Esophagus squamous epithelium (tissue), 5 donors: ENCODE measurements at regions not wholly inside any gene's neighbourhood (a gene's known extent, or its start where the extent isn't known, plus 50 kb on each side); places are given as distances from the start of the nearest gene placed in this dataset.

ENCODE experiments used
- DNase-seq: peaks from one replicate; lab custom pipeline; 2025; lab: John Stamatoyannopoulos, UW
- H3K27ac ChIP-seq, 4 donors: fragments of 200-600 bp; sonication (generic); one replicate each; pipeline ENCODE4 v1.5.1; 2016 to 2019; ENCODE audit warnings: mild to moderate bottlenecking in 1 of 4
- H3K27me3 ChIP-seq, 4 donors: fragments of 200-600 bp; sonication (generic); 1 replicate in 3 of 4; 2 replicates in 1 of 4; pipeline versions ENCODE4 v1.5.1 to v1.6.0; 2017 to 2021; ENCODE audit warnings: antibody characterized with exemption in 1 of 4
- H3K36me3 ChIP-seq, 3 donors: fragments of 200-600 bp; sonication (generic); one replicate each; pipeline ENCODE4 v1.5.1; 2016 to 2019
- H3K4me1 ChIP-seq, 3 donors: fragments of 200-600 bp; sonication (generic); one replicate each; pipeline ENCODE4 v1.5.1; 2017 to 2019
- H3K4me3 ChIP-seq, 4 donors: fragments of 200-600 bp; sonication (generic); 1 replicate in 3 of 4; 2 replicates in 1 of 4; pipeline ENCODE4 v1.5.1; 2016 to 2019; ENCODE audit warnings: mild to moderate bottlenecking in 2 of 4, moderate library complexity in 1 of 4
- H3K9me3 ChIP-seq, 3 donors: fragments of 200-600 bp; sonication (generic); one replicate each; pipeline ENCODE4 v1.5.1; 2016 to 2019
- POLR2A ChIP-seq, 4 donors: fragments of 450-650 bp; IDR thresholded peaks; one replicate each; pipeline ENCODE4 v1.6.1; 2017; ENCODE audit warnings: antibody characterized with exemption in 4 of 4, mild to moderate bottlenecking in 4 of 4, moderate library complexity in 3 of 4
- WGBS, 2 donors: methylation state at CpG; one replicate each; pipeline ENCODE4 v1.1.5; 2018; 5-methylcytosine and 5-hydroxymethylcytosine counted together
- intact Hi-C: fragments of 100-400 bp; cut with DNase I; formaldehyde crosslinking; loops from one replicate; pipeline ENCODE4 v1.15.0; 2022
- TF ChIP-seq, protein P1 (sequence below), 6 experiments: fragments of 450-650 bp in 4 of 6; fragments of 200-600 bp in 2 of 6; sonication (generic) in 2 of 6; IDR thresholded peaks; one replicate each; pipeline ENCODE4 v1.5.1; 2016 to 2019; ENCODE audit warnings: antibody characterized with exemption in 6 of 6, mild to moderate bottlenecking in 4 of 6, moderate library complexity in 4 of 6
- donor health status: DM: yes; HTN: yes; CAD: no.

DNA sequence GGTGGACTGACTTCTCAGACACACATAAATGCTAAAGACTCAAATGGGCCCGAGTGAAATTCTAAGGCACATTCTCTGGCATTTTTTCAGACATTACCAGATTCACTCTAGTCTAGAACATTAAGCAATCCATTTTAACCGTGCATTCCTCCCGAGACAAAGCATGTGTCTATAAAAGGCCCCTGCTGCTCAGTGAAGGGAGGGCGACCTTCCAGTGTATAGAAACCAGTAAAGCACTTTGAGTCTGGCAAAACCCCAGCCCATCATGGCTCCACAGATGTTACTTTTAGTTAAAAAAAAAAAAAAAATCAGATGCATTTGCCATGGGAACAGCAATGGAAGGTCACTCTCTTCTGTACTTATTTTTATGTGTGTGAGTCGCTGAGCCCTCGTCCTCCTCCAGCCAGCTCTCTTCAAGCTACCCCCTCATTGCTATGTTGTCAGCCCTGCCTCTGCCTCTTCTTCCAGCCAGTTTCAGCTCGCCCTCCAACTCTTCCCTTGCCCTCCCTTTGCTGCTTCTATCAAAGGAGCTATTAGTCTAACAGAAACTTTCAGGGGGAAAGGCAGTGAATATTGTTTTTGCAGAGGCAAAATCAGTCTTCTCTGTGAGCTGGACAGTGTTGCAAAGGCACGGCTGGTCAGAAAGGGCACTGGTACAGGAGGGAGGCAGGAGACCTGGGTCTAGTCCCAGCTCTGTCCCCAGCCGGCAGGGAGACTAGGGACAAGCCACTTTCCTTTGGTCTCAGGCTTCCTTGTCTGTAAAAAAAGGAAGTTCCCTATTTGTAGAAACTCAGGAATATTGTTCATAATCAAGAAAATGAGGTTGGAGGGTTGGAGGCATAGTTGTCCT lies 644.2 kb downstream of the ZNF674 start:
- TF ChIP-seq, protein P1, sequence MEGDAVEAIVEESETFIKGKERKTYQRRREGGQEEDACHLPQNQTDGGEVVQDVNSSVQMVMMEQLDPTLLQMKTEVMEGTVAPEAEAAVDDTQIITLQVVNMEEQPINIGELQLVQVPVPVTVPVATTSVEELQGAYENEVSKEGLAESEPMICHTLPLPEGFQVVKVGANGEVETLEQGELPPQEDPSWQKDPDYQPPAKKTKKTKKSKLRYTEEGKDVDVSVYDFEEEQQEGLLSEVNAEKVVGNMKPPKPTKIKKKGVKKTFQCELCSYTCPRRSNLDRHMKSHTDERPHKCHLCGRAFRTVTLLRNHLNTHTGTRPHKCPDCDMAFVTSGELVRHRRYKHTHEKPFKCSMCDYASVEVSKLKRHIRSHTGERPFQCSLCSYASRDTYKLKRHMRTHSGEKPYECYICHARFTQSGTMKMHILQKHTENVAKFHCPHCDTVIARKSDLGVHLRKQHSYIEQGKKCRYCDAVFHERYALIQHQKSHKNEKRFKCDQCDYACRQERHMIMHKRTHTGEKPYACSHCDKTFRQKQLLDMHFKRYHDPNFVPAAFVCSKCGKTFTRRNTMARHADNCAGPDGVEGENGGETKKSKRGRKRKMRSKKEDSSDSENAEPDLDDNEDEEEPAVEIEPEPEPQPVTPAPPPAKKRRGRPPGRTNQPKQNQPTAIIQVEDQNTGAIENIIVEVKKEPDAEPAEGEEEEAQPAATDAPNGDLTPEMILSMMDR (IDR thresholded peaks at IDR 0.05): no peak
- TF ChIP-seq POLR2A (IDR thresholded peaks at IDR 0.05): no peak
- intact Hi-C loops: no loop called here
- H3K27me3 ChIP-seq: no peaks in the 10 kb centered on the region
- no peaks in the 10 kb centered on the region for H3K36me3 ChIP-seq
- no peak overlapping the region for H3K4me3 ChIP-seq
- no peaks in the 10 kb centered on the region for H3K4me1 ChIP-seq
- DNase-seq: no peak
- no peaks in the 10 kb centered on the region for H3K9me3 ChIP-seq
- no peak overlapping the region for H3K27ac ChIP-seq
- 56% methylated on average over 6 to 7 of the region's 9 CpGs for WGBS, 2 donors

DNA sequence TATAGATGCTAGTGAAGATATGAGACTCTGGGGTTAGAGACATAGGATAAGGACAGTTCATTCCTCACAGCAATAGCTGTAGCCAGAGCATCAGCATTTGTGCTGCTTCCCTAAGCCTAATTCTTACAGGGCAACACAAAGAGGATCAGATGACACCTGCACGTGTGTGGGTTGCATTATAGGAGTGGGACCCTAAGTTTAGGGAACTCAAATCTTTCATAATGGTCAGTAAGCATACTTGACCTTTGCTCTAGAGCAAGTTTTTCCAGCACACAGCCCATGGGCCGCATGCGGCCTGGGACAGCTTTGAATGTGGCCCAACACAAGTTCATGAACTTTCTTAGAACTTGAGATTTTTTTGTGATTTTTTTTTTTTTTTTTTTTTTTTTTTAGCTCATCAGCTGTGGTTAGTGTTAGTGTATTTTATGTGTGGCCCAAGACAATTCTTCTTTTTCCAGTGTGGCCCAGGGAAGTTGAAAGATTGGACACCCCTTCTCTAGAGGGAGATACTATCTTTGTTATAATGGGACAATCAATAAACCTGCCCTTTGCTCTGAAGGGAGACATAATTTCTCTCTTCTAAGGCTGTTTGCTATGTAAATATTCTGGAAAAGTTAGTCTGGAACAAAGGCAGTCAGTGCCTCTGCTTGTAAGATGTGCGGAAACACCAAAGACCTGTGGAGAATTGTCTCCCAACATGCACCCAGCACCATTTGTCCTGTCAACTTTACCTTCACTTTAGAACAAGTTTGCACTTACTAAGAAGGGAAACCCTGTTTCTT lies 650.2 kb downstream of the ZNF674 start:
- Histone ChIP-seq H3K9me3 (no peaks in the 10 kb centered on the region), H3K4me3 (no peak overlapping the region), H3K27me3 (no peaks in the 10 kb centered on the region), H3K4me1 (no peaks in the 10 kb centered on the region), H3K27ac (no peak overlapping the region), H3K36me3 (no peaks in the 10 kb centered on the region)
- no peak for TF ChIP-seq POLR2A (IDR thresholded peaks at IDR 0.05)
- TF ChIP-seq, protein P1 (IDR thresholded peaks at IDR 0.05): no peak
- no peak for DNase-seq
- intact Hi-C loops: no loop called here
- 86 to 96% methylated on average over 3 to 4 of the region's 4 CpGs for WGBS, 2 donors

DNA sequence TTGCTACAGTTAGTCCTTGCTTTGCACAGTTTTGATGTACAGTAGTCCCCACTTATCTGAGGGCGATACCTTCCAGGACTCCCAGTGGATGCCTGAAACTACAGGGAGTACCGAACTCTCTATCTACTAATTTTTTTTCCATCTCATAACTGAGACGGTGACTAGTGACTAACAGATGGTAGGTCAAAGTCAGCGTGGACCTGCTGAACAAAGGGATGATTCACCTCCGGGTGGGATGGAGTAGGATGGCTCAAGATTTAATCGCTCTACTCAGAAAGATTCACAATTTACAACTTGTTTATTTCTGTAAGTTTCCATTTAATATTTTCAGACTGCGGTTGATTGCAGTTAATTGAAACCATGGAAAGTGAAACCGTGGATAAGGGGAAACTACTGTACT lies 655.8 kb downstream of the ZNF674 start:
- Histone ChIP-seq H3K4me1 (no peaks in the 10 kb centered on the region), H3K9me3 (no peaks in the 10 kb centered on the region), H3K36me3 (no peaks in the 10 kb centered on the region), H3K4me3 (no peak overlapping the region), H3K27me3 (no peaks in the 10 kb centered on the region), H3K27ac (no peak overlapping the region)
- TF ChIP-seq, protein P1 (IDR thresholded peaks at IDR 0.05): no peak
- no peak for TF ChIP-seq POLR2A (IDR thresholded peaks at IDR 0.05)
- DNase-seq: no peak
- intact Hi-C loops: no loop called here
- WGBS, 2 donors: 78 to 81% methylated on average over 7 to 8 of the region's 8 CpGs

DNA sequence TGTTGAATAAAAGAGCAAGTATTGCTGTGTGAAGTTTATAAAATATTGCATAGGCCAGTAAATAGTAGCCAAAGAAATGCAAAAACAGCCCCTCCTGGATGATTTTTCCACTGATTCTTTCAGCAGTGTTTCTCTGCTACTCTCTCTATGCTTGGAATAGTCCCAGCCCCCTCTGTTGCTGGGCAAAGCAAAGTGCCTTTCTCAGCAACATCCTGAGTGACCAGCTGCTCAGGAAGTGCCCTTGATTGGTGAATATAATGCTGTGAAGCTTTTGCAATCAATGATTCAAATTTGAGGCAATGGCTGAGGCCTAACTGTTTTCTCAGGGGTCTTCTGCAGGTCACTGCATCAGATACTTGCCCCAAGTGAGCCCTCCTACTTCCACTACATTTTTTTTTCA lies 656.7 kb downstream of the ZNF674 start:
- Histone ChIP-seq H3K36me3 (no peaks in the 10 kb centered on the region), H3K9me3 (no peaks in the 10 kb centered on the region), H3K4me3 (no peak overlapping the region), H3K4me1 (no peaks in the 10 kb centered on the region), H3K27ac (no peak overlapping the region), H3K27me3 (no peaks in the 10 kb centered on the region)
- DNase-seq: no peak
- TF ChIP-seq, protein P1 (IDR thresholded peaks at IDR 0.05): no peak
- no peak for TF ChIP-seq POLR2A (IDR thresholded peaks at IDR 0.05)
- intact Hi-C loops: no loop called here

DNA sequence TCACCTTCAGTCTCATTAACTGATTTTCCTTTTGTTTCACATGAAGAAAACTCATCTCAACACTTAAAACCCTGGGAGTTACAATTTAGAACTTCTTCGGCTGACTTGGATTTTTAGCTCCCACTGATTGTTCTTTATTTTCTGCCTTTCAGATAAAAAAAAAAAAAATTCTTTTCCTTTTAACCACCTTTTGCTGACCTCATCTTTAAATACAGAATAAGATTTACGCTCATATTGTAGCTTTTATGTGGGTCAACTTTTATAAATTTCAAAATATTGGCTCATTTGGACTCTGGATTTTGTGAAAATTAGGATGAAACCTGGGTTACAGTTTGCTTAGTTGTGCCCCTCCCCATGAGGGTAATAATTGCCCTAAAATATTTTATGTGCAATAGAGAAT lies 659.3 kb downstream of the ZNF674 start:
- 63 to 100% methylated on average over 2 of the region's 2 CpGs for whole genome bisulfite sequencing, 2 donors
- no peak for TF ChIP-seq POLR2A (IDR thresholded peaks at IDR 0.05)
- TF ChIP-seq, protein P1 (IDR thresholded peaks at IDR 0.05): no peak
- intact Hi-C loops: no loop called here

More for the DNA sequence above, 659.3 kb downstream of the ZNF674 start:
- Histone ChIP-seq H3K36me3 (no peaks in the 10 kb centered on the region), H3K4me1 (no peaks in the 10 kb centered on the region), H3K9me3 (no peaks in the 10 kb centered on the region), H3K27ac (no peak overlapping the region), H3K4me3 (no peak overlapping the region), H3K27me3 (no peaks in the 10 kb centered on the region)
- DNase-seq: no peak
